ENCODE measurements at regions not wholly inside any gene's neighbourhood (a gene's known extent, or its start where the extent isn't known, plus 50 kb on each side); places are given as distances from the start of the nearest gene placed in this dataset.

DNA sequence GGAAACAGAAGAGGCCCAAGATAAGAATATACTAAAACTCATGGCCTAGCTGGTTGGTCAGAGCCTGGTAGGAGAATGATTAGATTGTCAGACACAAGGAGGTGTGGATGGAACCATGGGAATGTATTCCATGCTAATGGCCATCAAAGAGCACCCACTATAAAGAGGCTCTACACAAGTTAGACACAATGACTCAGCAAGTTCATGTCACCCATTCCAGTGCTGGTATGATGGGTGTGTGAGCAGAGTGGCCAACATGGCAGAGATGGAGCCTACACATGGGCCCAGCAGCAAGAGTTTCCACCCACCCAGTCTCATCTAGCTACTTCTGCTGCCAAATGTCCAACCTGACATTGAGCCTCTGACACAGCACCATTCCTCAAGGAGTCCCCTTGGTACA is 97.5 kb upstream of the COG2 start:
- Mint-ChIP-seq H3K27me3 (peaks cover 3 to 5% of the 10 kb centered on the region in 2 donors), H3K27ac (no peak overlapping the region), H3K4me3 (no peak overlapping the region), H3K9me3 (peaks cover 0 to 2% (median 0%) of the 10 kb centered on the region in 8 donors), H3K4me1 (no peaks in the 10 kb centered on the region), H3K36me3 (no peaks in the 10 kb centered on the region)
- intact Hi-C loops (cut with micrococcal nuclease), result no loop called here
- DNase-seq, result no peak
- Histone ChIP-seq H3K27ac (ENCODE audit: low read depth, low read length) (no peak overlapping the region), H3K27me3 (ENCODE audit: insufficient read depth, low read length) (no peaks in the 10 kb centered on the region), H3K4me1 (ENCODE audit: insufficient read depth, low read length) (no peaks in the 10 kb centered on the region), H3K36me3 (ENCODE audit: insufficient read depth, low read length) (no peaks in the 10 kb centered on the region), H3K9me3 (ENCODE audit: control insufficient read depth in 1 of 2, low read length in 2 of 2) (no peaks in the 10 kb centered on the region), H3K4me3 (ENCODE audit: low read length in 2 of 2) (no peak overlapping the region)
- ChIA-PET POLR2A (ENCODE audit: partially characterized antibody) (no interaction called here), CTCF (ENCODE audit: partially characterized antibody) (no interaction called here)

DNA sequence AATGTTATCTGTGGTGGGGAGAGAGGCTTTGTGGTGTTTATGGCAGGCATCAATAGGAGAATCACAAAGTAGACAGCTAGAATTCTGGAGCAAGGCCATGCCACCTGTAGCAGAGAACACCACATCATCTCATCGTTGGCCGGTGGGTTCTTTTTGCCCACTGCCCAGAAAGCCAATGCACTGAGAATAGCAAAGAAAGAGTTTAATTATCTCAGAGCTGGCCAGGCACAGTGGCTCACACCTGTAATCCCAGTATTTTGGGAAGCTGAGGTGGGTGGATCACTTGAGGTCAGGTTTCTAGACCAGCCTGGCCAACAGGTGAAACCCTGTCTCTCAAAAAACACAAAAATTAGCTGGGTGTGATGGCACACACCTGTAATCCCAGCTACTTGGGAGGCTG is 99.2 kb upstream of the COG2 start:
- intact Hi-C loops (cut with micrococcal nuclease), result no loop called here
- Mint-ChIP-seq H3K36me3 (no peaks in the 10 kb centered on the region), H3K9me3 (peaks cover 0 to 4% (median 0%) of the 10 kb centered on the region in 8 donors), H3K27ac (no peak overlapping the region), H3K4me1 (no peaks in the 10 kb centered on the region), H3K4me3 (no peak overlapping the region), H3K27me3 (peaks cover 3 to 9% of the 10 kb centered on the region in 2 donors)
- ChIA-PET CTCF (ENCODE audit: partially characterized antibody) (no interaction called here), POLR2A (ENCODE audit: partially characterized antibody) (no interaction called here)
- DNase-seq, result no peak
- no peak overlapping the region for H3K4me3 ChIP-seq (ENCODE audit: low read length in 2 of 2)
- H3K9me3 ChIP-seq (ENCODE audit: control insufficient read depth in 1 of 2, low read length in 2 of 2), result no peaks in the 10 kb centered on the region
- H3K4me1 ChIP-seq (ENCODE audit: insufficient read depth, low read length), result no peaks in the 10 kb centered on the region
- H3K27me3 ChIP-seq (ENCODE audit: insufficient read depth, low read length), result no peaks in the 10 kb centered on the region
- H3K27ac ChIP-seq (ENCODE audit: low read depth, low read length), result no peak overlapping the region
- no peaks in the 10 kb centered on the region for H3K36me3 ChIP-seq (ENCODE audit: insufficient read depth, low read length)

DNA sequence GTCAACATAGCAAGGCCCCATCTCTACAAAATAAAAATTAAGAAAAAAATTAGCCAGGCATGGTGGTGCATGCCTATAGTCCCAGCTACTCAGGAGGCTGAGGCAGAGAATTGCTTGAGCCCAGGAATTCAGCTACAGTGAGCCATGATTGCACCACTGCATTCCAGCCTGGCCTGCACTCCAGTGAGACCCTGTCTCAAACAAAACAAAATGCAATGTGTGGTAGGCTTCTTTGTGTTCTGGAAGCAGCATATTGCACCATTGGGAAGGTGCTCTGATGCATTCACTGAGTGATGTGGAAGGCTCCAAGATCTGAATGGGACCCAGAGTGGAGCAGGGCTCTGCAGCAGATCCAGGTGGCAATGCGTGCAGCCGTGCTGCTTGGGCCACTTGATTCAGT is 99.6 kb upstream of the COG2 start:
- Histone ChIP-seq H3K9me3 (ENCODE audit: control insufficient read depth in 1 of 2, low read length in 2 of 2) (no peaks in the 10 kb centered on the region), H3K36me3 (ENCODE audit: insufficient read depth, low read length) (no peaks in the 10 kb centered on the region), H3K27ac (ENCODE audit: low read depth, low read length) (no peak overlapping the region), H3K4me1 (ENCODE audit: insufficient read depth, low read length) (no peaks in the 10 kb centered on the region), H3K4me3 (ENCODE audit: low read length in 2 of 2) (no peak overlapping the region), H3K27me3 (ENCODE audit: insufficient read depth, low read length) (no peaks in the 10 kb centered on the region)
- ChIA-PET CTCF (ENCODE audit: partially characterized antibody) (no interaction called here), POLR2A (ENCODE audit: partially characterized antibody) (no interaction called here)
- peaks cover 3 to 9% of the 10 kb centered on the region in 2 donors for H3K27me3 Mint-ChIP-seq
- intact Hi-C loops (cut with micrococcal nuclease), result no loop called here
- H3K9me3 Mint-ChIP-seq, result peaks cover 0 to 4% (median 0%) of the 10 kb centered on the region in 8 donors
- H3K4me1 Mint-ChIP-seq, result no peaks in the 10 kb centered on the region
- H3K36me3 Mint-ChIP-seq, result no peaks in the 10 kb centered on the region
- no peak for DNase-seq
- H3K27ac Mint-ChIP-seq, result no peak overlapping the region
- H3K4me3 Mint-ChIP-seq, result no peak overlapping the region

DNA sequence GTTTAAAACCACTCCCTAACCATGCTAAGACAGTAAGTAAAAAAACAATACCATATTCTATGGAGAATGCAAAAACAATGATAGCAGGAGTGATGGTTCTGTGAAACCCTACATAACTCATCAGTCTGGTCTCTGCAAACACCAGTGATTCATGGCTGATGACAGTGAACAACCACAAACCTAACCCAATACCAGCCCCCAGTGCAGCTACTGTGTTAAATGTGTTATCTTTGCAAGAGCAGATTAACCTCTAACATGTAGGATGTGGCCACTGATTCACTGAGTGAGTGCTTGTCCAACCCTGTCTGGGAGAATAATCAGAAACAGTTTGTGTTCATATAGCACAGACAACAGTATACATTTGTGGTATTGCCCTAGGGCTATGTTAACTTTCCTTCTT is 100.2 kb upstream of the COG2 start:
- Histone ChIP-seq H3K36me3 (ENCODE audit: insufficient read depth, low read length) (no peaks in the 10 kb centered on the region), H3K27me3 (ENCODE audit: insufficient read depth, low read length) (no peaks in the 10 kb centered on the region), H3K4me1 (ENCODE audit: insufficient read depth, low read length) (no peaks in the 10 kb centered on the region), H3K27ac (ENCODE audit: low read depth, low read length) (no peak overlapping the region), H3K9me3 (ENCODE audit: control insufficient read depth in 1 of 2, low read length in 2 of 2) (no peaks in the 10 kb centered on the region), H3K4me3 (ENCODE audit: low read length in 2 of 2) (no peak overlapping the region)
- DNase-seq, result no peak
- Mint-ChIP-seq H3K9me3 (peaks cover 0 to 4% (median 0%) of the 10 kb centered on the region in 8 donors), H3K27ac (peak overlapping the region in 1 of 7 donors; percentile 5), H3K27me3 (peaks cover 3 to 8% of the 10 kb centered on the region in 2 donors), H3K4me1 (no peaks in the 10 kb centered on the region), H3K36me3 (no peaks in the 10 kb centered on the region), H3K4me3 (no peak overlapping the region)
- intact Hi-C loops (cut with micrococcal nuclease), result no loop called here
- POLR2A ChIA-PET (ENCODE audit: partially characterized antibody), result no interaction called here
- CTCF ChIA-PET (ENCODE audit: partially characterized antibody), result no interaction called here

DNA sequence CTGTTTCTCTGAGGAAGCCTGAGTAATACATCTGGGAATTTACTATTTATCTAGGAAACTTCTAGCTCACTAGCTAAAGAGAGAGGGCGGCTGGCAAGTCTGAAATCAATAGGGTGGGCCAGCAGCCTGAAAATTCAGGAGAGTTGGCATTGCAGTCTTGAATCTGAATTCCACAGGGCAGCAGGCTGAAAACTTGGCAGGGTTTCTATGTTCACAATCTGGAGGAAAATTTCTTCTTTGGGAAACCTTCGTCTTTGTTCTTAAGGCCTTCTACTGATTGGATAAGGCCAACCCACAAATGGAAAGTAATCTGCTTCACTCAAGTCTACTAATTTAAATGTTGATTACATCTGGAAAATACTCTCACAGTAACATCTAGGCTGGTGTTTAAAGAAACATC is 101.0 kb upstream of the COG2 start:
- H3K27me3 ChIP-seq (ENCODE audit: insufficient read depth, low read length), result no peaks in the 10 kb centered on the region
- Mint-ChIP-seq H3K4me1 (no peaks in the 10 kb centered on the region), H3K4me3 (no peak overlapping the region), H3K27ac (no peak overlapping the region), H3K9me3 (peaks cover 0 to 4% (median 0%) of the 10 kb centered on the region in 8 donors), H3K27me3 (peaks cover 3 to 8% of the 10 kb centered on the region in 2 donors), H3K36me3 (no peaks in the 10 kb centered on the region)
- CTCF ChIA-PET (ENCODE audit: partially characterized antibody), result no interaction called here
- DNase-seq, result no peak
- intact Hi-C loops (cut with micrococcal nuclease), result no loop called here
- POLR2A ChIA-PET (ENCODE audit: partially characterized antibody), result no interaction called here
- H3K36me3 ChIP-seq (ENCODE audit: insufficient read depth, low read length), result no peaks in the 10 kb centered on the region
- no peaks in the 10 kb centered on the region for H3K9me3 ChIP-seq (ENCODE audit: control insufficient read depth in 1 of 2, low read length in 2 of 2)
- H3K4me1 ChIP-seq (ENCODE audit: insufficient read depth, low read length), result no peaks in the 10 kb centered on the region
- H3K4me3 ChIP-seq (ENCODE audit: low read length in 2 of 2), result no peak overlapping the region
- no peak overlapping the region for H3K27ac ChIP-seq (ENCODE audit: low read depth, low read length)

DNA sequence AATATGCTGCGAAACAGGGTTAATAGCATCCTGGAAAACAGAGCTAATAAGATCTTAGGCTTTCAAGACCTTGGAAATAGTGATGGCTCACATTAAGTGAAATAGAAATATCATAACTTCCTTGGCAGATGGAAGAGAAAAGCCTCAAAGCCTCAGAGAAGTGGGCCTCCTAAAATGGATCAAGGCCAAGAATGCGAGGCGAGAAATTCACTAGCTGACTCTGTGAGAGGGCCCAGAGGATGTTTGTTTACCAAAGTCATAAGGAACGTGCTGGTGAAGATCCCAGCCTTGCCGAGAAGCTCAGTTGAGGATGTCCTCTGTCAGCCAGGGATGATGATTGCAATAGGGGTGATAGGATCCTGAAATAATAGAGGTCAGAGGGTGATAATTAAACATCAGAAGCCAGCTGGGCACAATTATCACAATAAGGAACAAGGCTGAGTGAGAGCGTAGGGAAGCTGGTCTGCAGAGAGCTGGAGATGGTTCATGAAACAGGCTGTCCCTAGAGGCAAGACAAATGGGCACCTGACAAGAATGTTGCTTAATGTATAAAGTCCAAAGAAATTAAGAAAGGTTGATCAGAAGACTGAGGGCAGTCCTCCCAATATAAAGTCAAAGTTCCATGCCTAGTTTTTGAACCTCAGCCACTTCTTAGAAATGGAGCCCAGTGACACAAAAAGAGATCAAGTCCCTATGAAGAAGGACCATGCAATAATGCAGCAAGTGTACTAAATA is 101.7 kb upstream of the COG2 start:
- CTCF ChIA-PET (ENCODE audit: partially characterized antibody), result no interaction called here
- peaks cover 0 to 4% (median 0%) of the 10 kb centered on the region in 8 donors for H3K9me3 Mint-ChIP-seq

DNA sequence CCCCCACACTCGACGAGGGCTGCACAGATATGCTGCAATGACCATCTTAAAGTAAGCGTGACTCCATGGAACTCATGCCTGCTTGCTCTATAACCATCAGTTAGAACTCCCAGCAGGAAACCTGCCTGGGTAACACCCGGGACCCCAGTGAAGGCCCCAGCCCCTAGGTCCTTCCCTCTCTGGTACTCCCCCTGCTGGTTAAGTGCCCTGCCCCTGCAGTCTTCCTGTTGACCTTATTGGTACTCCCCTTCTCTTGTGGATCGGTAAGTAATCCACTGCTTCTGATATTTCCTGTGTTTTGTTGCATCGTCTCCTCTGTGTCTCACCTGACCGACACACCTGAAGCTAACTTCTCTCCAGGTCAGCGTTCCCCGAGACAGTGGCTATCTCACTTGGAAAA is 104.8 kb upstream of the COG2 start:
- POLR2A ChIA-PET (ENCODE audit: partially characterized antibody), result no interaction called here
- no peak for DNase-seq

More for the DNA sequence above, 101.7 kb upstream of the COG2 start:
- Histone ChIP-seq H3K4me3 (ENCODE audit: low read length in 2 of 2) (no peak overlapping the region), H3K4me1 (ENCODE audit: insufficient read depth, low read length) (no peaks in the 10 kb centered on the region), H3K27me3 (ENCODE audit: insufficient read depth, low read length) (no peaks in the 10 kb centered on the region), H3K27ac (ENCODE audit: low read depth, low read length) (no peak overlapping the region), H3K9me3 (ENCODE audit: control insufficient read depth in 1 of 2, low read length in 2 of 2) (no peaks in the 10 kb centered on the region), H3K36me3 (ENCODE audit: insufficient read depth, low read length) (no peaks in the 10 kb centered on the region)
- POLR2A ChIA-PET (ENCODE audit: partially characterized antibody), result no interaction called here
- Mint-ChIP-seq H3K36me3 (no peaks in the 10 kb centered on the region), H3K27me3 (peaks cover 3 to 8% of the 10 kb centered on the region in 2 donors), H3K4me3 (no peak overlapping the region), H3K4me1 (no peaks in the 10 kb centered on the region), H3K27ac (no peak overlapping the region)
- no peak for DNase-seq
- intact Hi-C loops (cut with micrococcal nuclease), result no loop called here

More for the DNA sequence above, 104.8 kb upstream of the COG2 start:
- H3K4me1 Mint-ChIP-seq, result no peaks in the 10 kb centered on the region
- H3K9me3 Mint-ChIP-seq, result peaks cover 0 to 17% (median 14%) of the 10 kb centered on the region in 8 donors
- Histone ChIP-seq H3K27ac (ENCODE audit: low read depth, low read length) (no peak overlapping the region), H3K4me1 (ENCODE audit: insufficient read depth, low read length) (no peaks in the 10 kb centered on the region), H3K27me3 (ENCODE audit: insufficient read depth, low read length) (no peaks in the 10 kb centered on the region), H3K36me3 (ENCODE audit: insufficient read depth, low read length) (no peaks in the 10 kb centered on the region), H3K9me3 (ENCODE audit: control insufficient read depth in 1 of 2, low read length in 2 of 2) (peaks cover 0 to 2% of the 10 kb centered on the region in 2 donors), H3K4me3 (ENCODE audit: low read length in 2 of 2) (no peak overlapping the region)
- peaks cover 3 to 8% of the 10 kb centered on the region in 2 donors for H3K27me3 Mint-ChIP-seq
- CTCF ChIA-PET (ENCODE audit: partially characterized antibody), result no interaction called here
- intact Hi-C loops (cut with micrococcal nuclease), result no loop called here
- H3K27ac Mint-ChIP-seq, result no peak overlapping the region
- peaks cover 0 to 2% of the 10 kb centered on the region in 2 donors for H3K36me3 Mint-ChIP-seq
- no peak overlapping the region for H3K4me3 Mint-ChIP-seq
